ENCODE measurements at regions not wholly inside any gene's neighbourhood (a gene's known extent, or its start where the extent isn't known, plus 50 kb on each side); places are given as distances from the start of the nearest gene placed in this dataset.
"Not testable (repeated sequence)": the region's sequence is repeated elsewhere in the genome, so short reads cannot be mapped to it uniquely, and the experiment has no call there.

- no peak for DNase-seq
These were observed 567.4 kb upstream of the TMPRSS15 start for GRCh38 chr21:18970941-18971340.

GRCh38 chr21:18985584-18985983 is 582.0 kb upstream of the TMPRSS15 start:
- no peak for DNase-seq

GRCh38 chr21:18986197-18986596 is 582.6 kb upstream of the TMPRSS15 start:
- no peak for DNase-seq

GRCh38 chr21:18987520-18988026 is 584.0 kb upstream of the TMPRSS15 start:
- no peak for DNase-seq

GRCh38 chr21:18989953-18990495 is 586.4 kb upstream of the TMPRSS15 start:
- no peak for DNase-seq

GRCh38 chr21:18991846-18992245 is 588.3 kb upstream of the TMPRSS15 start:
- DNase-seq, result no peak

GRCh38 chr21:19010251-19010650 is 606.7 kb upstream of the TMPRSS15 start:
- DNase-seq, result no peak

GRCh38 chr21:19010996-19011395 is 607.4 kb upstream of the TMPRSS15 start:
- no peak for DNase-seq

GRCh38 chr21:19011451-19011850 is 607.9 kb upstream of the TMPRSS15 start:
- DNase-seq, result no peak

- peak; percentile 38 for DNase-seq
These were observed 610.3 kb upstream of the TMPRSS15 start for GRCh38 chr21:19013916-19014315.

- DNase-seq, result no peak
These were observed 614.9 kb upstream of the TMPRSS15 start for GRCh38 chr21:19018529-19018928.

- no peak for DNase-seq
These were observed 619.4 kb upstream of the TMPRSS15 start for GRCh38 chr21:19022978-19023377.

GRCh38 chr21:19026911-19027310 is 623.3 kb upstream of the TMPRSS15 start:
- peak; percentile 20 for DNase-seq

GRCh38 chr21:19029816-19030215 is 626.2 kb upstream of the TMPRSS15 start:
- no peak for DNase-seq

GRCh38 chr21:19031953-19032352 is 628.4 kb upstream of the TMPRSS15 start:
- DNase-seq, result no peak

GRCh38 chr21:19034041-19034440 is 630.5 kb upstream of the TMPRSS15 start:
- no peak for DNase-seq

- DNase-seq, result no peak
These were observed 631.0 kb upstream of the TMPRSS15 start for GRCh38 chr21:19034560-19034959.

GRCh38 chr21:19045876-19046275 is 642.3 kb upstream of the TMPRSS15 start:
- no peak for DNase-seq

- DNase-seq, result no peak
These were observed 644.6 kb upstream of the TMPRSS15 start for GRCh38 chr21:19048098-19048672.

- no peak for DNase-seq
These were observed 646.0 kb upstream of the TMPRSS15 start for GRCh38 chr21:19049567-19049966.

- no peak for DNase-seq
These were observed 661.6 kb upstream of the TMPRSS15 start for GRCh38 chr21:19065164-19065563.

- DNase-seq, result no peak
These were observed 672.4 kb upstream of the TMPRSS15 start for GRCh38 chr21:19076031-19076430.

GRCh38 chr21:19109694-19110093 is 706.1 kb upstream of the TMPRSS15 start:
- DNase-seq, result no peak

GRCh38 chr21:19119259-19119658 is 715.7 kb upstream of the TMPRSS15 start:
- not testable (repeated sequence) for DNase-seq

GRCh38 chr21:19120591-19120990 is 717.0 kb upstream of the TMPRSS15 start:
- no peak for DNase-seq

All from NCI-H1436 (cell line).